A673 (cell line): ENCODE measurements at regions not wholly inside any gene's neighbourhood (a gene's known extent, or its start where the extent isn't known, plus 50 kb on each side); places are given as distances from the start of the nearest gene placed in this dataset.

Source experiments
- EZH2 ChIP-seq: fragments of 200-600 bp; sonication (generic); IDR thresholded peaks from 2 replicates; pipeline ENCODE4 v1.6.1; 2017; ENCODE audit warnings: borderline replicate concordance, low read depth, mild to moderate bottlenecking, mixed read lengths, antibody characterized with exemption, low read length; ENCODE audit not compliant: poor library complexity, severe bottlenecking
- TF ChIP-seq, protein P1 (sequence below): fragments of 300-800, 200-600 bp; sonication (generic); conservative IDR thresholded peaks from 2 replicates; pipeline ENCODE4 v1.5.1; 2017; ENCODE audit warnings: low read depth, mild to moderate bottlenecking, antibody characterized with exemption, low read length, moderate library complexity, mixed read lengths

DNA sequence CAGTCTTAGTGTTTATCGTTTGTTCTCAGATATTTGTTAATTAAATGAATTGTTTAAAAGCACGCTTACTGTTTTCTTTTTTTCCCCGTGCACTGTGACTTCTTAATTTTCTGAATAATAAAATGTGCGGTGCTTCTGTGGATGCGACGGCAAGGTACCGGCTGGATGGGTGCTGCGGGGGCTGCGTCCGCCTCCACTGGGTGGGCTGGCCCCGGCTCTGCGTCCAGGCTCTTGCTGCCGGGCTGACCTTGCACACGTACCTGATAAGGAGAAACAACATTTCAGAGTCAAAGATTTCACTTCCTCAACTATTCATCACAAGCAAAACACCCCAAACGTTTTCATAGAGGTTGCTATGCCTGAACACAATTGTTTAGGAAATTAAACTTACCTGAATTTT lies 404.0 kb upstream of the IRX1 start:
- TF ChIP-seq, protein P1, sequence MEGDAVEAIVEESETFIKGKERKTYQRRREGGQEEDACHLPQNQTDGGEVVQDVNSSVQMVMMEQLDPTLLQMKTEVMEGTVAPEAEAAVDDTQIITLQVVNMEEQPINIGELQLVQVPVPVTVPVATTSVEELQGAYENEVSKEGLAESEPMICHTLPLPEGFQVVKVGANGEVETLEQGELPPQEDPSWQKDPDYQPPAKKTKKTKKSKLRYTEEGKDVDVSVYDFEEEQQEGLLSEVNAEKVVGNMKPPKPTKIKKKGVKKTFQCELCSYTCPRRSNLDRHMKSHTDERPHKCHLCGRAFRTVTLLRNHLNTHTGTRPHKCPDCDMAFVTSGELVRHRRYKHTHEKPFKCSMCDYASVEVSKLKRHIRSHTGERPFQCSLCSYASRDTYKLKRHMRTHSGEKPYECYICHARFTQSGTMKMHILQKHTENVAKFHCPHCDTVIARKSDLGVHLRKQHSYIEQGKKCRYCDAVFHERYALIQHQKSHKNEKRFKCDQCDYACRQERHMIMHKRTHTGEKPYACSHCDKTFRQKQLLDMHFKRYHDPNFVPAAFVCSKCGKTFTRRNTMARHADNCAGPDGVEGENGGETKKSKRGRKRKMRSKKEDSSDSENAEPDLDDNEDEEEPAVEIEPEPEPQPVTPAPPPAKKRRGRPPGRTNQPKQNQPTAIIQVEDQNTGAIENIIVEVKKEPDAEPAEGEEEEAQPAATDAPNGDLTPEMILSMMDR: no peak
- TF ChIP-seq EZH2: no peak
